ENCODE measurements at regions not wholly inside any gene's neighbourhood (a gene's known extent, or its start where the extent isn't known, plus 50 kb on each side); places are given as distances from the start of the nearest gene placed in this dataset.
"Not testable (repeated sequence)": the region's sequence is repeated elsewhere in the genome, so short reads cannot be mapped to it uniquely, and the experiment has no call there.

GRCh38 chr4:118591339-118592046, 93.7 kb upstream of the METTL14 start:
- DNase-seq = peak; percentile 75

GRCh38 chr4:118592289-118592688, 92.9 kb upstream of the METTL14 start:
- DNase-seq = not testable (repeated sequence)

- DNase-seq = not testable (repeated sequence)
These were observed 89.3 kb upstream of the METTL14 start for GRCh38 chr4:118595883-118596282.

- DNase-seq = not testable (repeated sequence)
These were observed 60.1 kb upstream of the METTL14 start for GRCh38 chr4:118625097-118625496.

GRCh38 chr4:118629697-118630096, 55.5 kb upstream of the METTL14 start:
- DNase-seq = peak; percentile 65

- DNase-seq = not testable (repeated sequence)
These were observed 54.3 kb upstream of the METTL14 start for GRCh38 chr4:118630897-118631296.

GRCh38 chr4:118631321-118632050, 53.7 kb upstream of the METTL14 start:
- DNase-seq = not testable (repeated sequence)

- not testable (repeated sequence) for DNase-seq
These were observed 51.7 kb upstream of the METTL14 start for GRCh38 chr4:118633476-118633875.

GRCh38 chr4:118634126-118634875, 50.9 kb upstream of the METTL14 start:
- not testable (repeated sequence) for DNase-seq
